ENCODE measurements at regions not wholly inside any gene's neighbourhood (a gene's known extent, or its start where the extent isn't known, plus 50 kb on each side); places are given as distances from the start of the nearest gene placed in this dataset.
A peak's percentile ranks its signal among the peaks of the same experiment; 100 is the strongest.

DNA sequence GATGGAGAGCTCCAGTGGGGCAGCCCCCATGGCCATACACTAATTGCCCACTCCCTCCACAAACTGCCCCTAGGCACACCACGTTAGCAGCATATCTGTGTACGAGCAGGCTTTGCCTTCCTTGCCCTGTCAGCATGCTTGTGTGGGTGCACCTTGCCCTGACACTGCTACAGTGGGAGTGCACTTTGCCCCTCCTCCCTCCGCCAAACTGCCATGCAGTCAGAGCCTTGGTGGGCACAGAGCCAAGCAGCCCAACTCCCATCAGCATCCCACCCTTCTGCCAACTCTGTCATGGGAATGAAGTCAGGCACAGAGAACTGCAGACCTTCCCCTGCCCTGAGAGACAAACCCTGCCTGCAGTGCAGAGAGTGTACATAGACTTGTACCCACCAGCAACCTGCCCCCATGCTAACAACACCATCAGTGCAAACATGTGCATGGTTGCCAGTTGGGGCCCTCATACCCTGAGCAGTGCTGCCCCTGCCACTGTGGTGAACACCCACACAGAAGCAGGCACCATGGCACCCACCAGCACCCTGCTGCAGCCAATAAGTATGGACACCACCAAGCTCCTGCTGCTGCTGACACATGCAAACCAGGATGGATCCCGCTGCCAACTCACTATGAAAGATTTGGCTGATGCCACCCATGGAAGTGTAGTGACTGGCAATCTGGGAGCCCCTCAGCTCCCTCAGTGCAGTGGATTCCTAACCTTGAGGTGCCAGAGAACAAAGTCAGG lies 1197.7 kb upstream of the CELF2 start:
- H3K4me3 ChIP-seq: no peak overlapping the region
- H3K36me3 ChIP-seq (replicated peaks; ENCODE audit: insufficient read depth, low read depth): no peaks in the 10 kb centered on the region
- TF ChIP-seq CTCF (IDR thresholded peaks at IDR 0.05; ENCODE audit: poor library complexity) (no peak), EZH2 (IDR thresholded peaks at IDR 0.05; ENCODE audit: borderline replicate concordance) (no peak), EZH2phosphoT487 (IDR thresholded peaks at IDR 0.05; ENCODE audit: low read depth, severe bottlenecking, unreplicated experiment) (no peak)
- no peaks in the 10 kb centered on the region for H3K9me2 ChIP-seq (replicated peaks; ENCODE audit: insufficient read depth)
- peaks cover 3% of the 10 kb centered on the region for H3K9me3 ChIP-seq (ENCODE audit: low read depth)
- H3K27ac ChIP-seq: no peak overlapping the region
- no peaks in the 10 kb centered on the region for H3K79me2 ChIP-seq
- WGBS (ENCODE audit: low lambda C conversion rate, missing lambda C conversion rate): 90% methylated on average over 4 of the region's 4 CpGs
- H2AFZ ChIP-seq: no peak overlapping the region
- no peak for DNase-seq (ENCODE audit: low spot score)
- H3K4me1 ChIP-seq (ENCODE audit: insufficient read depth): peaks cover 11% of the 10 kb centered on the region
- H3K27me3 ChIP-seq: no peaks in the 10 kb centered on the region
- H3K4me2 ChIP-seq: no peak overlapping the region
- H4K20me1 ChIP-seq (ENCODE audit: insufficient read depth, poor library complexity, severe bottlenecking): no peaks in the 10 kb centered on the region

DNA sequence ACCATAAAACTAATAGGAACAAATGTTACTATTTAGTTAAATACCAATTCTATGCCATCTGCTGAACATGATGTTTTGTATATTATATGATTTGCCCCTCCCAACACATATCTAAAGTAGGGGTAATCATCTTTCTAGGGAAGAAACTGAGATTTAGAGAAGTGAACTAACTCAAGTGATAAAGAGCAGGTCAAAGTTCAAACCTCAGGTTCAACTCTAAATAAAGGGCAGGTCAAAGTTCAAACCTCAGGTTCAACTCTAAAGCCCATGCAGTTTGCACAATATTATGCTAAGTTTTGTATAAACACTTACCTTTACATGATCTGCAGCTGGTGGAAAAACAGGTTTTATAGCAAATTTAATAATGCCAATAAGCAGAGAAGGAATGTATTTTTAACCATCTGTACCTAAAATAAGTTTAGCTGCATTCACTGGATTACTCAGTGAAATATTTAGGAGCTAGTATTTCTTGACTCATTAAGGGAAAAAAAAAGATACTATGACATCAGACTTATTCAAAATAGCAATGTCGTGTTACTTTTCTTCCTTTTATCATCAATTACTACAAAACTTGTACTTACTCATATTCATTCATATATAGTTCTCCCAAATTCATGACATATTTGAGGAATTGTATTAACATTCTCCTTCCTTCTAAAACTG lies 1194.3 kb upstream of the CELF2 start:
- TF ChIP-seq EZH2 (IDR thresholded peaks at IDR 0.05; ENCODE audit: borderline replicate concordance): no peak
- no peak for TF ChIP-seq EZH2phosphoT487 (IDR thresholded peaks at IDR 0.05; ENCODE audit: low read depth, severe bottlenecking, unreplicated experiment)
- no peak for TF ChIP-seq CTCF (IDR thresholded peaks at IDR 0.05; ENCODE audit: poor library complexity)
- Histone ChIP-seq H4K20me1 (ENCODE audit: insufficient read depth, poor library complexity, severe bottlenecking) (no peaks in the 10 kb centered on the region), H3K9me3 (ENCODE audit: low read depth) (no peaks in the 10 kb centered on the region), H3K27me3 (no peaks in the 10 kb centered on the region), H3K36me3 (replicated peaks; ENCODE audit: insufficient read depth, low read depth) (no peaks in the 10 kb centered on the region), H3K79me2 (no peaks in the 10 kb centered on the region), H3K27ac (peak overlapping the region; percentile 93), H3K4me1 (ENCODE audit: insufficient read depth) (peaks cover 14% of the 10 kb centered on the region), H3K4me2 (no peak overlapping the region), H3K9me2 (replicated peaks; ENCODE audit: insufficient read depth) (no peaks in the 10 kb centered on the region), H2AFZ (no peak overlapping the region), H3K4me3 (no peak overlapping the region)
- DNase-seq (ENCODE audit: low spot score): no peak
- WGBS (ENCODE audit: low lambda C conversion rate, missing lambda C conversion rate): 85% methylated on average over 1 of the region's 1 CpG

GRCh38 chr10:9824631-9825071 lies 1193.0 kb upstream of the CELF2 start:
- no peak for TF ChIP-seq CTCF (IDR thresholded peaks at IDR 0.05; ENCODE audit: poor library complexity)
- no peak for TF ChIP-seq EZH2phosphoT487 (IDR thresholded peaks at IDR 0.05; ENCODE audit: low read depth, severe bottlenecking, unreplicated experiment)
- no peak for TF ChIP-seq EZH2 (IDR thresholded peaks at IDR 0.05; ENCODE audit: borderline replicate concordance)
- Histone ChIP-seq H3K4me3 (no peak overlapping the region), H3K9me3 (ENCODE audit: low read depth) (no peaks in the 10 kb centered on the region), H3K27ac (peak overlapping the region; percentile 93), H3K4me1 (ENCODE audit: insufficient read depth) (peaks cover 14% of the 10 kb centered on the region), H3K9me2 (replicated peaks; ENCODE audit: insufficient read depth) (no peaks in the 10 kb centered on the region), H3K79me2 (no peaks in the 10 kb centered on the region), H3K4me2 (no peak overlapping the region), H3K27me3 (no peaks in the 10 kb centered on the region), H4K20me1 (ENCODE audit: insufficient read depth, poor library complexity, severe bottlenecking) (no peaks in the 10 kb centered on the region), H3K36me3 (replicated peaks; ENCODE audit: insufficient read depth, low read depth) (no peaks in the 10 kb centered on the region), H2AFZ (peak overlapping the region; percentile 20)
- WGBS (ENCODE audit: low lambda C conversion rate, missing lambda C conversion rate): 77% methylated on average over 5 of the region's 5 CpGs
- peak; percentile 50 for DNase-seq (ENCODE audit: low spot score)
